Right lobe of liver (tissue), 4 donors: ENCODE measurements at regions not wholly inside any gene's neighbourhood (a gene's known extent, or its start where the extent isn't known, plus 50 kb on each side); places are given as distances from the start of the nearest gene placed in this dataset.

ENCODE experiments used
- POLR2A ChIP-seq: fragments of 450-650 bp; IDR thresholded peaks from one replicate; pipeline ENCODE4 v1.6.1; 2017; ENCODE audit warnings: antibody characterized with exemption, mild to moderate bottlenecking
- TF ChIP-seq, protein P1 (sequence below), 4 donors: fragments of 200-600 bp in 3 of 4; fragments of 450-650 bp in 1 of 4; IDR thresholded peaks; one replicate each; pipeline versions ENCODE4 v1.5.1 to v1.8.0; 2016 to 2022; ENCODE audit warnings: antibody characterized with exemption in 4 of 4, mild to moderate bottlenecking in 2 of 4
- donor health status: DM: no; HTN: no; CAD: no.
- donor health status: DM: no; HTN: no; CAD: no.
- donor health status: DM: no; HTN: yes; CAD: no.

GRCh38 chr18:25957017-25957416 is 133.4 kb downstream of the SS18 start:
- TF ChIP-seq, protein P1, sequence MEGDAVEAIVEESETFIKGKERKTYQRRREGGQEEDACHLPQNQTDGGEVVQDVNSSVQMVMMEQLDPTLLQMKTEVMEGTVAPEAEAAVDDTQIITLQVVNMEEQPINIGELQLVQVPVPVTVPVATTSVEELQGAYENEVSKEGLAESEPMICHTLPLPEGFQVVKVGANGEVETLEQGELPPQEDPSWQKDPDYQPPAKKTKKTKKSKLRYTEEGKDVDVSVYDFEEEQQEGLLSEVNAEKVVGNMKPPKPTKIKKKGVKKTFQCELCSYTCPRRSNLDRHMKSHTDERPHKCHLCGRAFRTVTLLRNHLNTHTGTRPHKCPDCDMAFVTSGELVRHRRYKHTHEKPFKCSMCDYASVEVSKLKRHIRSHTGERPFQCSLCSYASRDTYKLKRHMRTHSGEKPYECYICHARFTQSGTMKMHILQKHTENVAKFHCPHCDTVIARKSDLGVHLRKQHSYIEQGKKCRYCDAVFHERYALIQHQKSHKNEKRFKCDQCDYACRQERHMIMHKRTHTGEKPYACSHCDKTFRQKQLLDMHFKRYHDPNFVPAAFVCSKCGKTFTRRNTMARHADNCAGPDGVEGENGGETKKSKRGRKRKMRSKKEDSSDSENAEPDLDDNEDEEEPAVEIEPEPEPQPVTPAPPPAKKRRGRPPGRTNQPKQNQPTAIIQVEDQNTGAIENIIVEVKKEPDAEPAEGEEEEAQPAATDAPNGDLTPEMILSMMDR (IDR thresholded peaks at IDR 0.05) = no peak
- TF ChIP-seq POLR2A = no peak
